ENCODE measurements at regions not wholly inside any gene's neighbourhood (a gene's known extent, or its start where the extent isn't known, plus 50 kb on each side); places are given as distances from the start of the nearest gene placed in this dataset.
"Not testable (repeated sequence)": the region's sequence is repeated elsewhere in the genome, so short reads cannot be mapped to it uniquely, and the experiment has no call there.

- FAIRE-seq (no peak), DNase-seq (ENCODE audit: extremely low spot score, insufficient read length, low read depth) (no peak)
Observed at GRCh38 chr6:22194188-22194921, 102.5 kb downstream of the PRL start.

GRCh38 chr6:22199771-22200170 is 97.1 kb downstream of the PRL start:
- FAIRE-seq, result no peak
- no peak for DNase-seq (ENCODE audit: extremely low spot score, insufficient read length, low read depth)

- FAIRE-seq (no peak), DNase-seq (ENCODE audit: extremely low spot score, insufficient read length, low read depth) (no peak)
Observed at GRCh38 chr6:22204153-22204552, 92.7 kb downstream of the PRL start.

GRCh38 chr6:22205266-22205665 is 91.6 kb downstream of the PRL start:
- no peak for DNase-seq (ENCODE audit: extremely low spot score, insufficient read length, low read depth)
- no peak for FAIRE-seq

GRCh38 chr6:22206106-22206505 is 90.7 kb downstream of the PRL start:
- DNase-seq (ENCODE audit: extremely low spot score, insufficient read length, low read depth), result no peak
- no peak for FAIRE-seq

- DNase-seq (ENCODE audit: extremely low spot score, insufficient read length, low read depth) (no peak), FAIRE-seq (no peak)
Observed at GRCh38 chr6:22208026-22208425, 88.8 kb downstream of the PRL start.

GRCh38 chr6:22214314-22214713 is 82.5 kb downstream of the PRL start:
- FAIRE-seq (no peak), DNase-seq (ENCODE audit: extremely low spot score, insufficient read length, low read depth) (no peak)

GRCh38 chr6:22215474-22215873 is 81.4 kb downstream of the PRL start:
- FAIRE-seq; DNase-seq (ENCODE audit: extremely low spot score, insufficient read length, low read depth): not testable (repeated sequence)

GRCh38 chr6:22218410-22218809 is 78.4 kb downstream of the PRL start:
- no peak for FAIRE-seq
- DNase-seq (ENCODE audit: extremely low spot score, insufficient read length, low read depth), result no peak

GRCh38 chr6:22219925-22220324 is 76.9 kb downstream of the PRL start:
- FAIRE-seq (no peak), DNase-seq (ENCODE audit: extremely low spot score, insufficient read length, low read depth) (no peak)

- FAIRE-seq, result no peak
- no peak for DNase-seq (ENCODE audit: extremely low spot score, insufficient read length, low read depth)
Observed at GRCh38 chr6:22221211-22221610, 75.6 kb downstream of the PRL start.

- FAIRE-seq (no peak), DNase-seq (ENCODE audit: extremely low spot score, insufficient read length, low read depth) (no peak)
Observed at GRCh38 chr6:22221630-22222029, 75.2 kb downstream of the PRL start.

- DNase-seq (ENCODE audit: extremely low spot score, insufficient read length, low read depth) (no peak), FAIRE-seq (no peak)
Observed at GRCh38 chr6:22222469-22222868, 74.4 kb downstream of the PRL start.

- DNase-seq (ENCODE audit: extremely low spot score, insufficient read length, low read depth) (no peak), FAIRE-seq (no peak)
Observed at GRCh38 chr6:22227824-22228610, 68.8 kb downstream of the PRL start.

- no peak for FAIRE-seq
- no peak for DNase-seq (ENCODE audit: extremely low spot score, insufficient read length, low read depth)
Observed at GRCh38 chr6:22231050-22231449, 65.8 kb downstream of the PRL start.

GRCh38 chr6:22231616-22232015 is 65.2 kb downstream of the PRL start:
- no peak for DNase-seq (ENCODE audit: extremely low spot score, insufficient read length, low read depth)
- no peak for FAIRE-seq

- FAIRE-seq, result no peak
- DNase-seq (ENCODE audit: extremely low spot score, insufficient read length, low read depth), result no peak
Observed at GRCh38 chr6:22236626-22237414, 60.0 kb downstream of the PRL start.
